WTC11 (cell line): ENCODE measurements at regions not wholly inside any gene's neighbourhood (a gene's known extent, or its start where the extent isn't known, plus 50 kb on each side); places are given as distances from the start of the nearest gene placed in this dataset.

Experiments
- ATAC-seq: fragments of 200-7000 bp; cut with Tn5 transposase; 2 replicates; pipeline ENCODE4 v1.10.0; 2021; ENCODE audit warnings: mild to moderate bottlenecking, moderate library complexity
- CTCF ChIA-PET: fragments of 300-600 bp; sonication (Branson Sonifier 250); formaldehyde crosslinking; loops from one replicate; lab custom pipeline; 2021; ENCODE audit warnings: antibody characterized with exemption; lab: Charles Lee
- POLR2A ChIA-PET: fragments of 350-600 bp; sonication (Branson Sonifier 250); formaldehyde crosslinking; loops from one replicate; lab custom pipeline; 2021; ENCODE audit warnings: antibody characterized with exemption; lab: Charles Lee
- DNase-seq: peaks from one replicate; pipeline ENCODE4 v3.0.0; 2021; ENCODE audit warnings: low spot score
- H3K27ac Mint-ChIP-seq: 2 replicates; pipeline ENCODE4 v1.8.0; 2021; ENCODE audit warnings: mixed read lengths
- H3K27me3 Mint-ChIP-seq: 2 replicates; pipeline ENCODE4 v1.8.0; 2021; ENCODE audit warnings: low read depth, mild to moderate bottlenecking, moderate library complexity, mixed read lengths
- H3K36me3 Mint-ChIP-seq: 2 replicates; pipeline ENCODE4 v1.8.0; 2021; ENCODE audit warnings: mixed read lengths
- H3K4me1 Mint-ChIP-seq: 2 replicates; pipeline ENCODE4 v1.8.0; 2022; ENCODE audit warnings: mixed read lengths
- H3K4me3 Mint-ChIP-seq: 2 replicates; pipeline ENCODE4 v1.8.0; 2021; ENCODE audit warnings: mild to moderate bottlenecking, moderate library complexity, mixed read lengths
- H3K9me3 Mint-ChIP-seq: 2 replicates; pipeline ENCODE4 v1.8.0; 2021; ENCODE audit warnings: mixed read lengths
- ELF4 ChIP-seq: sonication (generic); formaldehyde crosslinking; IDR thresholded peaks from 2 replicates; pipeline ENCODE4 v1.8.1; 2022; ENCODE audit warnings: low read depth, mild to moderate bottlenecking, moderate library complexity, missing genetic modification reagents
- EMX1 ChIP-seq: fragments of 250-450 bp; sonication (Bioruptor Pico); IDR thresholded peaks from 2 replicates; pipeline ENCODE4 v1.8.0; 2021; ENCODE audit warnings: mild to moderate bottlenecking
- FOXP4 ChIP-seq: sonication (generic); formaldehyde crosslinking; IDR thresholded peaks from 2 replicates; pipeline ENCODE4 v1.8.0; 2022; ENCODE audit warnings: mild to moderate bottlenecking, missing genetic modification reagents
- GABPB1 ChIP-seq: sonication (generic); formaldehyde crosslinking; IDR thresholded peaks from 2 replicates; pipeline ENCODE4 v1.8.1; 2023; ENCODE audit warnings: mild to moderate bottlenecking, missing genetic modification reagents
- GRHL2 ChIP-seq: fragments of 250-450 bp; sonication (Bioruptor Pico); IDR thresholded peaks from 2 replicates; pipeline ENCODE4 v1.8.0; 2022; ENCODE audit warnings: mild to moderate bottlenecking, moderate library complexity; ENCODE audit not compliant: insufficient replicate concordance, severe bottlenecking
- GTF2I ChIP-seq: fragments of 250-450 bp; sonication (Bioruptor Pico); conservative IDR thresholded peaks from 2 replicates; pipeline ENCODE4 v1.4.0; 2021; ENCODE audit warnings: mild to moderate bottlenecking
- MXD4 ChIP-seq: fragments of 250-450 bp; sonication (Bioruptor Pico); IDR thresholded peaks from 2 replicates; pipeline ENCODE4 v1.8.0; 2021; ENCODE audit warnings: mild to moderate bottlenecking, moderate library complexity, borderline replicate concordance
- NFYB ChIP-seq: sonication (generic); formaldehyde crosslinking; conservative IDR thresholded peaks from 2 replicates; pipeline ENCODE4 v1.8.0; 2022; ENCODE audit warnings: low read depth, missing genetic modification reagents
- NR3C1 ChIP-seq: sonication (generic); formaldehyde crosslinking; conservative IDR thresholded peaks from 2 replicates; pipeline ENCODE4 v1.8.1; 2023; ENCODE audit warnings: low read depth, mild to moderate bottlenecking, missing genetic modification reagents
- TEAD1 ChIP-seq: sonication (generic); formaldehyde crosslinking; IDR thresholded peaks from 2 replicates; pipeline ENCODE4 v1.8.0; 2022; ENCODE audit warnings: mild to moderate bottlenecking, missing genetic modification reagents
- TP53 ChIP-seq: sonication (generic); formaldehyde crosslinking; IDR thresholded peaks from 2 replicates; pipeline ENCODE4 v1.8.1; 2023; ENCODE audit warnings: mild to moderate bottlenecking, missing genetic modification reagents
- ZNF263 ChIP-seq: sonication (generic); formaldehyde crosslinking; IDR thresholded peaks from 2 replicates; pipeline ENCODE4 v1.8.1; 2022; ENCODE audit warnings: low read depth, mild to moderate bottlenecking, moderate library complexity, missing genetic modification reagents
- ZNF317 ChIP-seq: sonication (generic); formaldehyde crosslinking; IDR thresholded peaks from 2 replicates; pipeline ENCODE4 v1.8.1; 2023; ENCODE audit warnings: low read depth, mild to moderate bottlenecking, moderate library complexity, missing genetic modification reagents, borderline replicate concordance
- TF ChIP-seq, protein P1 (sequence below): sonication (generic); formaldehyde crosslinking; IDR thresholded peaks from 2 replicates; pipeline ENCODE4 v1.8.1; 2023; ENCODE audit warnings: mild to moderate bottlenecking, moderate library complexity, missing genetic modification reagents
- TF ChIP-seq, protein P2 (sequence below): fragments of 250-450 bp; sonication (Bioruptor Pico); IDR thresholded peaks from 2 replicates; pipeline ENCODE4 v1.9.0; 2021; ENCODE audit warnings: mild to moderate bottlenecking
- TF ChIP-seq, protein P3 (sequence below): sonication (generic); formaldehyde crosslinking; IDR thresholded peaks from 2 replicates; pipeline ENCODE4 v1.8.0; 2023; ENCODE audit warnings: missing genetic modification reagents
- TF ChIP-seq, protein P4 (sequence below): sonication (generic); formaldehyde crosslinking; conservative IDR thresholded peaks from 2 replicates; pipeline ENCODE4 v1.8.1; 2023; ENCODE audit warnings: mild to moderate bottlenecking, low read depth, missing genetic modification reagents, moderate library complexity

DNA sequence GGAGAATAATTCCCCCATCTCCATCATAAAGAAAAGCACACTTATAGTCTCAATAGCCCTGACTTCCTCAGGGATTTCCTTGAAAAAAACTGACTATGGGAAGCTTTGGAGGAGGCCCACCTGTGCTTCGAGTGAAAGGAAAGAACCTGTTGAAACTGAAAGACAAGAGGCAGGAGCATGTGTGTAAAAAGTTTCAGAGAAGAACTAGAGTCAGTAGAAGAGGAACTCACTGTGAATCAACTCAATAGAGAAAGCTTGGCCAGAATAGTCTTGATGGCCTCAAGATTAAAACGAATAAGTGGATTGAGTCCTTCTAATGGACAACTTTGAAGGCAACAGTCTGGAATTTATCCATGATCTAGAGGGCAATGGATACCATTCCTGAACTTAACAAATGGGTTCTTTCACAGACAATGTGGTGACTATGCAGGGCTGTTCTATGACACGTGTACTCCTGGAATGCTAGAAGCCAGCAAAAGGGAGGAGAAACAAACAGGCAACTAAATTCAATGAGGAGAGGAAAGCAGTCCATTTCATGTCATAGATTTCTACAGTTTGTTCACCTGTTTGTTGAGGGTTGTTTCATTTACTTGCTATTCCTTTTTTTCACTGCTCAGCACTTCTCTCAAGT is 442.3 kb downstream of the GRB14 start (continued):
- TF ChIP-seq, protein P1, sequence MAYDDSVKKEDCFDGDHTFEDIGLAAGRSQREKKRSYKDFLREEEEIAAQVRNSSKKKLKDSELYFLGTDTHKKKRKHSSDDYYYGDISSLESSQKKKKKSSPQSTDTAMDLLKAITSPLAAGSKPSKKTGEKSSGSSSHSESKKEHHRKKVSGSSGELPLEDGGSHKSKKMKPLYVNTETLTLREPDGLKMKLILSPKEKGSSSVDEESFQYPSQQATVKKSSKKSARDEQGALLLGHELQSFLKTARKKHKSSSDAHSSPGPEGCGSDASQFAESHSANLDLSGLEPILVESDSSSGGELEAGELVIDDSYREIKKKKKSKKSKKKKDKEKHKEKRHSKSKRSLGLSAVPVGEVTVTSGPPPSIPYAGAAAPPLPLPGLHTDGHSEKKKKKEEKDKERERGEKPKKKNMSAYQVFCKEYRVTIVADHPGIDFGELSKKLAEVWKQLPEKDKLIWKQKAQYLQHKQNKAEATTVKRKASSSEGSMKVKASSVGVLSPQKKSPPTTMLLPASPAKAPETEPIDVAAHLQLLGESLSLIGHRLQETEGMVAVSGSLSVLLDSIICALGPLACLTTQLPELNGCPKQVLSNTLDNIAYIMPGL (CRISPR knock-in tag) = no peak

DNA sequence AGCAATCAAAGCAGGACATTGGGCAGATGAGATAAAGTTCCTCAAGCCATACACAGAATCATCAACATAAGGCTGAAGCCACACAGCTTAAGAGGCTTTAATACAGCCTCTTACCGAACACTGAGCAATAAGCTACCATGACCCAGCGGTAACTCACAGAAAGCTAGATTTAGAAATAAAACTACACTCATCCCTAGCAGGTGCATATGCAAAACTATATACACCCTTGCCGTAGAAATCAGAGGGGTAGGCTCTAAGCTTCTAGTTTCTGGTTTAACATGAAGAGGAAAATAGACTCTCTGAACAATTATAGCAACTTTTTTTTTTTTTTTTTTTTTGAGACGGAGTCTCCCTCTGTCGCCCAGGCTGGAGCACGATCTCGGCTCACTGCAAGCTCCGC is 428.8 kb upstream of the FIGN start:
- CTCF ChIA-PET = no interaction called here

GRCh38 chr2:164155558-164155957 is 419.8 kb upstream of the FIGN start:
- DNase-seq (no peak), ATAC-seq (no peak)
- H3K36me3 Mint-ChIP-seq = peaks cover 6% of the 10 kb centered on the region
- H3K9me3 Mint-ChIP-seq = peaks cover 14% of the 10 kb centered on the region
- CTCF ChIA-PET = no interaction called here
- H3K27me3 Mint-ChIP-seq = no peaks in the 10 kb centered on the region
- no peak overlapping the region for H3K27ac Mint-ChIP-seq
- TF ChIP-seq, protein P2, sequence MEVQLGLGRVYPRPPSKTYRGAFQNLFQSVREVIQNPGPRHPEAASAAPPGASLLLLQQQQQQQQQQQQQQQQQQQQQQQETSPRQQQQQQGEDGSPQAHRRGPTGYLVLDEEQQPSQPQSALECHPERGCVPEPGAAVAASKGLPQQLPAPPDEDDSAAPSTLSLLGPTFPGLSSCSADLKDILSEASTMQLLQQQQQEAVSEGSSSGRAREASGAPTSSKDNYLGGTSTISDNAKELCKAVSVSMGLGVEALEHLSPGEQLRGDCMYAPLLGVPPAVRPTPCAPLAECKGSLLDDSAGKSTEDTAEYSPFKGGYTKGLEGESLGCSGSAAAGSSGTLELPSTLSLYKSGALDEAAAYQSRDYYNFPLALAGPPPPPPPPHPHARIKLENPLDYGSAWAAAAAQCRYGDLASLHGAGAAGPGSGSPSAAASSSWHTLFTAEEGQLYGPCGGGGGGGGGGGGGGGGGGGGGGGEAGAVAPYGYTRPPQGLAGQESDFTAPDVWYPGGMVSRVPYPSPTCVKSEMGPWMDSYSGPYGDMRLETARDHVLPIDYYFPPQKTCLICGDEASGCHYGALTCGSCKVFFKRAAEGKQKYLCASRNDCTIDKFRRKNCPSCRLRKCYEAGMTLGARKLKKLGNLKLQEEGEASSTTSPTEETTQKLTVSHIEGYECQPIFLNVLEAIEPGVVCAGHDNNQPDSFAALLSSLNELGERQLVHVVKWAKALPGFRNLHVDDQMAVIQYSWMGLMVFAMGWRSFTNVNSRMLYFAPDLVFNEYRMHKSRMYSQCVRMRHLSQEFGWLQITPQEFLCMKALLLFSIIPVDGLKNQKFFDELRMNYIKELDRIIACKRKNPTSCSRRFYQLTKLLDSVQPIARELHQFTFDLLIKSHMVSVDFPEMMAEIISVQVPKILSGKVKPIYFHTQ (CRISPR knock-in tag) = no peak
- TF ChIP-seq GTF2I (CRISPR knock-in tag) (no peak), ZNF263 (no peak), ZNF317 (no peak), ELF4 (CRISPR knock-in tag) (no peak), NFYB (no peak), EMX1 (no peak), GABPB1 (CRISPR knock-in tag) (no peak)
- no peak overlapping the region for H3K4me3 Mint-ChIP-seq
- no peaks in the 10 kb centered on the region for H3K4me1 Mint-ChIP-seq
- POLR2A ChIA-PET = no interaction called here

More for the DNA sequence above, 428.8 kb upstream of the FIGN start:
- H3K27ac Mint-ChIP-seq = no peak overlapping the region
- ATAC-seq = no peak
- POLR2A ChIA-PET = interaction anchor here (0.6 to 0.7 kb wide), 2 partner anchors 86 to 487 kb away, joined by 5 read pairs; no protein-coding TSS in a partner anchor
- no peak overlapping the region for H3K4me3 Mint-ChIP-seq
- TF ChIP-seq TEAD1 (CRISPR knock-in tag) (no peak), TP53 (CRISPR knock-in tag) (no peak), GRHL2 (CRISPR knock-in tag) (no peak), NR3C1 (no peak)
- TF ChIP-seq, protein P1 (CRISPR knock-in tag) = no peak
- H3K36me3 Mint-ChIP-seq = peaks cover 5% of the 10 kb centered on the region
- no peaks in the 10 kb centered on the region for H3K27me3 Mint-ChIP-seq
- DNase-seq = no peak
- H3K9me3 Mint-ChIP-seq = peaks cover 24% of the 10 kb centered on the region
- no peaks in the 10 kb centered on the region for H3K4me1 Mint-ChIP-seq

DNA sequence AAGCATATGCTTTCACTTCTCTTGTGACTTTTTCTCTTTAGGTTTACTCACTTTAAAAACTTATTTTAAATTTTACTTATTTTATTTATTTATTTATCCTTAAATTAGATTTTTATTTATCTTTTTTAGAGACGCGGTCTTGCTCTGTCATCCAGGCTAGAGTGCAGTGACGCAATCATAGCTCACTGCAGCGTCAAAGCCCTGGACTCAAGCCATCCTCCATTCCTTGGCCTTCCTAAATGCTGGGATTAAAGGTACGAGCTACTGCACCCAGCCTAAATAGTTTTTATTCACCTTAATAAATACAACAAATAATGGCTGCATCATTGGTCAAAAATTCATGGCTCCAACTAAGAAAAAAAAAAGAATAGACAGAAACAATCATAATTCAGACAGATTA is 415.7 kb upstream of the FIGN start:
- DNase-seq (no peak), ATAC-seq (no peak)
- CTCF ChIA-PET = no interaction called here
- H3K4me1 Mint-ChIP-seq = no peaks in the 10 kb centered on the region
- no peak overlapping the region for H3K4me3 Mint-ChIP-seq
- H3K27ac Mint-ChIP-seq = no peak overlapping the region
- no peaks in the 10 kb centered on the region for H3K27me3 Mint-ChIP-seq
- POLR2A ChIA-PET = no interaction called here
- no peaks in the 10 kb centered on the region for H3K36me3 Mint-ChIP-seq
- H3K9me3 Mint-ChIP-seq = no peaks in the 10 kb centered on the region
- TF ChIP-seq FOXP4 (CRISPR knock-in tag) = no peak
- TF ChIP-seq, protein P3, sequence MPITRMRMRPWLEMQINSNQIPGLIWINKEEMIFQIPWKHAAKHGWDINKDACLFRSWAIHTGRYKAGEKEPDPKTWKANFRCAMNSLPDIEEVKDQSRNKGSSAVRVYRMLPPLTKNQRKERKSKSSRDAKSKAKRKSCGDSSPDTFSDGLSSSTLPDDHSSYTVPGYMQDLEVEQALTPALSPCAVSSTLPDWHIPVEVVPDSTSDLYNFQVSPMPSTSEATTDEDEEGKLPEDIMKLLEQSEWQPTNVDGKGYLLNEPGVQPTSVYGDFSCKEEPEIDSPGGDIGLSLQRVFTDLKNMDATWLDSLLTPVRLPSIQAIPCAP (CRISPR knock-in tag) = no peak
- no peak for TF ChIP-seq MXD4
- TF ChIP-seq, protein P4, sequence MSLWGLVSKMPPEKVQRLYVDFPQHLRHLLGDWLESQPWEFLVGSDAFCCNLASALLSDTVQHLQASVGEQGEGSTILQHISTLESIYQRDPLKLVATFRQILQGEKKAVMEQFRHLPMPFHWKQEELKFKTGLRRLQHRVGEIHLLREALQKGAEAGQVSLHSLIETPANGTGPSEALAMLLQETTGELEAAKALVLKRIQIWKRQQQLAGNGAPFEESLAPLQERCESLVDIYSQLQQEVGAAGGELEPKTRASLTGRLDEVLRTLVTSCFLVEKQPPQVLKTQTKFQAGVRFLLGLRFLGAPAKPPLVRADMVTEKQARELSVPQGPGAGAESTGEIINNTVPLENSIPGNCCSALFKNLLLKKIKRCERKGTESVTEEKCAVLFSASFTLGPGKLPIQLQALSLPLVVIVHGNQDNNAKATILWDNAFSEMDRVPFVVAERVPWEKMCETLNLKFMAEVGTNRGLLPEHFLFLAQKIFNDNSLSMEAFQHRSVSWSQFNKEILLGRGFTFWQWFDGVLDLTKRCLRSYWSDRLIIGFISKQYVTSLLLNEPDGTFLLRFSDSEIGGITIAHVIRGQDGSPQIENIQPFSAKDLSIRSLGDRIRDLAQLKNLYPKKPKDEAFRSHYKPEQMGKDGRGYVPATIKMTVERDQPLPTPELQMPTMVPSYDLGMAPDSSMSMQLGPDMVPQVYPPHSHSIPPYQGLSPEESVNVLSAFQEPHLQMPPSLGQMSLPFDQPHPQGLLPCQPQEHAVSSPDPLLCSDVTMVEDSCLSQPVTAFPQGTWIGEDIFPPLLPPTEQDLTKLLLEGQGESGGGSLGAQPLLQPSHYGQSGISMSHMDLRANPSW (CRISPR knock-in tag) = no peak
